ENCODE measurements at regions not wholly inside any gene's neighbourhood (a gene's known extent, or its start where the extent isn't known, plus 50 kb on each side); places are given as distances from the start of the nearest gene placed in this dataset.

- WGBS, 3 donors = 64 to 71% (median 67%) methylated on average over 7 of the region's 7 CpGs
- H3K4me3 ChIP-seq = no peak overlapping the region
These were observed 477.5 kb upstream of the MYT1L start for GRCh38 chr2:2808551-2809058.

GRCh38 chr2:2806711-2807110, 475.6 kb upstream of the MYT1L start:
- H3K4me1 ChIP-seq (ENCODE audit: insufficient read depth) = no peaks in the 10 kb centered on the region
- DNase-seq = no peak
- H3K4me3 ChIP-seq = no peak overlapping the region
- intact Hi-C loops (cut with DNase I) = no loop called here
- 80 to 84% (median 80%) methylated on average over 7 of the region's 7 CpGs for WGBS, 3 donors
- TF ChIP-seq CTCF (IDR thresholded peaks at IDR 0.05) (no peak), POLR2A (IDR thresholded peaks at IDR 0.05) (no peak), EP300 (IDR thresholded peaks at IDR 0.05) (no peak)
- H3K9me3 ChIP-seq = no peaks in the 10 kb centered on the region
- H3K27me3 ChIP-seq = no peaks in the 10 kb centered on the region
- H3K36me3 ChIP-seq = no peaks in the 10 kb centered on the region
- H3K27ac ChIP-seq = no peak overlapping the region

More at GRCh38 chr2:2808551-2809058, 477.5 kb upstream of the MYT1L start:
- no peaks in the 10 kb centered on the region for H3K36me3 ChIP-seq
- no peaks in the 10 kb centered on the region for H3K4me1 ChIP-seq (ENCODE audit: insufficient read depth)
- H3K27ac ChIP-seq = no peak overlapping the region
- no peaks in the 10 kb centered on the region for H3K27me3 ChIP-seq
- TF ChIP-seq EP300 (IDR thresholded peaks at IDR 0.05) (no peak), POLR2A (IDR thresholded peaks at IDR 0.05) (no peak), CTCF (IDR thresholded peaks at IDR 0.05) (no peak)
- H3K9me3 ChIP-seq = no peaks in the 10 kb centered on the region
- DNase-seq = no peak
- intact Hi-C loops (cut with DNase I) = no loop called here

- H3K4me3 ChIP-seq = no peak overlapping the region
- H3K9me3 ChIP-seq = no peaks in the 10 kb centered on the region
- H3K4me1 ChIP-seq (ENCODE audit: insufficient read depth) = no peaks in the 10 kb centered on the region
- intact Hi-C loops (cut with DNase I) = no loop called here
- 71 to 74% (median 74%) methylated on average over 5 of the region's 5 CpGs for WGBS, 3 donors
- TF ChIP-seq CTCF (IDR thresholded peaks at IDR 0.05) = no peak
- H3K27ac ChIP-seq = no peak overlapping the region
- no peaks in the 10 kb centered on the region for H3K36me3 ChIP-seq
- DNase-seq = no peak
- no peaks in the 10 kb centered on the region for H3K27me3 ChIP-seq
These were observed 474.2 kb upstream of the MYT1L start for GRCh38 chr2:2805263-2805662.

- no peak overlapping the region for H3K4me3 ChIP-seq
- WGBS, 3 donors = 92 to 95% (median 95%) methylated on average over 15 of the region's 15 CpGs
- TF ChIP-seq CTCF (IDR thresholded peaks at IDR 0.05) (no peak), EP300 (IDR thresholded peaks at IDR 0.05) (no peak), POLR2A (IDR thresholded peaks at IDR 0.05) (no peak)
- no peaks in the 10 kb centered on the region for H3K9me3 ChIP-seq
- H3K4me1 ChIP-seq (ENCODE audit: insufficient read depth) = no peaks in the 10 kb centered on the region
- H3K27me3 ChIP-seq = no peaks in the 10 kb centered on the region
- H3K36me3 ChIP-seq = no peaks in the 10 kb centered on the region
- intact Hi-C loops (cut with DNase I) = no loop called here
- no peak for DNase-seq
- no peak overlapping the region for H3K27ac ChIP-seq
These were observed 473.5 kb upstream of the MYT1L start for GRCh38 chr2:2804528-2804927.
